Activated CD8-positive, alpha-beta T cell treated with anti-CD3 and anti-CD28 coated beads for 36 hours (primary cell): ENCODE measurements at regions not wholly inside any gene's neighbourhood (a gene's known extent, or its start where the extent isn't known, plus 50 kb on each side); places are given as distances from the start of the nearest gene placed in this dataset.

Experiments used
- ATAC-seq: fragments of 200-7000 bp; cut with Tn5 transposase; one replicate; pipeline ENCODE4 v1.10.0; 2021; ENCODE audit warnings: mild to moderate bottlenecking, moderate library complexity
- CTCF ChIA-PET: fragments of 350-600 bp; sonication (Branson Sonifier 250); formaldehyde crosslinking; loops from one replicate; lab custom pipeline; 2021; ENCODE audit warnings: antibody characterized with exemption; lab: Charles Lee
- POLR2A ChIA-PET: fragments of 350-600 bp; sonication (Branson Sonifier 250); formaldehyde crosslinking; loops from one replicate; lab custom pipeline; 2021; ENCODE audit warnings: antibody characterized with exemption; lab: Charles Lee
- DNase-seq: peaks from one replicate; pipeline ENCODE4 v3.0.0-alpha.2; 2020
- H3K27ac Mint-ChIP-seq: one replicate; pipeline ENCODE4 v1.8.0; 2021; ENCODE audit warnings: mild to moderate bottlenecking, mixed read lengths
- H3K27me3 Mint-ChIP-seq: one replicate; pipeline ENCODE4 v1.8.0; 2021; ENCODE audit warnings: mixed read lengths
- H3K36me3 Mint-ChIP-seq: one replicate; pipeline ENCODE4 v1.8.0; 2021; ENCODE audit warnings: low read depth, mixed read lengths
- H3K4me1 Mint-ChIP-seq: one replicate; pipeline ENCODE4 v1.8.0; 2021; ENCODE audit warnings: low read depth, mixed read lengths
- H3K4me3 Mint-ChIP-seq: one replicate; pipeline ENCODE4 v1.8.0; 2021; ENCODE audit warnings: mild to moderate bottlenecking, moderate library complexity, mixed read lengths
- H3K9me3 Mint-ChIP-seq: one replicate; pipeline ENCODE4 v1.8.0; 2021; ENCODE audit warnings: mixed read lengths
- CTCF ChIP-seq: fragments of 200-600 bp; IDR thresholded peaks from one replicate; pipeline ENCODE4 v1.8.0; 2022; ENCODE audit warnings: antibody characterized with exemption, mild to moderate bottlenecking
- intact Hi-C: fragments of 100-400 bp; cut with micrococcal nuclease; formaldehyde crosslinking; loops from one replicate; pipeline ENCODE4 v1.10.0; 2022

GRCh38 chr2:19120941-19121750, 237.3 kb downstream of the OSR1 start:
- Mint-ChIP-seq H3K27ac (no peak overlapping the region), H3K9me3 (no peaks in the 10 kb centered on the region), H3K4me3 (no peak overlapping the region), H3K4me1 (no peaks in the 10 kb centered on the region), H3K36me3 (no peaks in the 10 kb centered on the region), H3K27me3 (no peaks in the 10 kb centered on the region)
- CTCF ChIA-PET: no interaction called here
- POLR2A ChIA-PET: no interaction called here
- ATAC-seq (no peak), DNase-seq (no peak)
- no peak for TF ChIP-seq CTCF
- intact Hi-C loops: no loop called here

- intact Hi-C loops: no loop called here
- TF ChIP-seq CTCF: no peak
- POLR2A ChIA-PET: no interaction called here
- no peak for ATAC-seq
- H3K27ac Mint-ChIP-seq: no peak overlapping the region
- no peak for DNase-seq
- no peak overlapping the region for H3K4me3 Mint-ChIP-seq
- no peaks in the 10 kb centered on the region for H3K4me1 Mint-ChIP-seq
- H3K27me3 Mint-ChIP-seq: no peaks in the 10 kb centered on the region
- no peaks in the 10 kb centered on the region for H3K9me3 Mint-ChIP-seq
- H3K36me3 Mint-ChIP-seq: no peaks in the 10 kb centered on the region
- CTCF ChIA-PET: no interaction called here
Measured at GRCh38 chr2:19120181-19120580, 238.2 kb downstream of the OSR1 start.

GRCh38 chr2:19119326-19120001, 239.0 kb downstream of the OSR1 start:
- no peak for ATAC-seq
- POLR2A ChIA-PET: no interaction called here
- Mint-ChIP-seq H3K9me3 (no peaks in the 10 kb centered on the region), H3K27me3 (no peaks in the 10 kb centered on the region), H3K4me1 (no peaks in the 10 kb centered on the region), H3K36me3 (no peaks in the 10 kb centered on the region), H3K27ac (no peak overlapping the region), H3K4me3 (no peak overlapping the region)
- DNase-seq: no peak
- no peak for TF ChIP-seq CTCF
- intact Hi-C loops: no loop called here
- CTCF ChIA-PET: no interaction called here

- no peak for ATAC-seq
- H3K36me3 Mint-ChIP-seq: no peaks in the 10 kb centered on the region
- no peak overlapping the region for H3K4me3 Mint-ChIP-seq
- intact Hi-C loops: no loop called here
- H3K9me3 Mint-ChIP-seq: no peaks in the 10 kb centered on the region
- H3K27me3 Mint-ChIP-seq: no peaks in the 10 kb centered on the region
- no peak overlapping the region for H3K27ac Mint-ChIP-seq
- H3K4me1 Mint-ChIP-seq: no peaks in the 10 kb centered on the region
- POLR2A ChIA-PET: no interaction called here
- DNase-seq: no peak
- TF ChIP-seq CTCF: no peak
- CTCF ChIA-PET: no interaction called here
Measured at GRCh38 chr2:19116918-19117317, 241.5 kb downstream of the OSR1 start.

GRCh38 chr2:19114754-19115231, 243.6 kb downstream of the OSR1 start:
- ATAC-seq: no peak
- intact Hi-C loops: no loop called here
- Mint-ChIP-seq H3K9me3 (no peaks in the 10 kb centered on the region), H3K27me3 (no peaks in the 10 kb centered on the region), H3K36me3 (no peaks in the 10 kb centered on the region), H3K4me1 (no peaks in the 10 kb centered on the region), H3K4me3 (no peak overlapping the region), H3K27ac (no peak overlapping the region)
- no peak for DNase-seq
- no peak for TF ChIP-seq CTCF
- POLR2A ChIA-PET: no interaction called here
- CTCF ChIA-PET: no interaction called here
